SK-N-SH (cell line): ENCODE measurements at regions not wholly inside any gene's neighbourhood (a gene's known extent, or its start where the extent isn't known, plus 50 kb on each side); places are given as distances from the start of the nearest gene placed in this dataset.

ENCODE experiments used
- CTCF ChIA-PET: fragments of 300-600, 350-600 bp; formaldehyde crosslinking; extraction: SDS; loops from one replicate; lab custom pipeline; 2021; lab: Yijun Ruan, JAX
- POLR2A ChIA-PET: fragments of 350-600 bp; sonication (Branson Sonifier 250); formaldehyde crosslinking; extraction: SDS; loops from one replicate; lab custom pipeline; 2020; ENCODE audit warnings: antibody characterized with exemption, inconsistent platforms; lab: Yijun Ruan, JAX
- DNase-seq: peaks from one replicate; pipeline ENCODE4 v3.0.0; 2012
- H2AFZ ChIP-seq: fragments of 200-600 bp; sonication (generic); 2 replicates; pipeline ENCODE4 v1.8.1; 2016; ENCODE audit warnings: antibody characterized with exemption, mild to moderate bottlenecking, low read depth
- H3F3A ChIP-seq: fragments of 200-600 bp; sonication (generic); replicated peaks from 2 replicates; pipeline ENCODE3; 2016; ENCODE audit warnings: antibody characterized with exemption, mild to moderate bottlenecking; ENCODE audit not compliant: insufficient read depth
- H3K27ac ChIP-seq, 2 experiments: fragments of 200-500 bp in 1 of 2; fragments of 200-600 bp in 1 of 2; sonication (Bioruptor generic) in 1 of 2; sonication (generic), shearing (Covaris generic) in 1 of 2; 2 replicates each; pipeline versions ENCODE4 v1.5.1 to v1.6.1; 2014 to 2016; ENCODE audit warnings: low read depth in 2 of 2, inconsistent platforms in 1 of 2, low read length in 1 of 2, mild to moderate bottlenecking in 1 of 2, mixed read lengths in 1 of 2
- H3K27me3 ChIP-seq: fragments of 200-600 bp; sonication (generic), shearing (Covaris generic); 2 replicates; pipeline ENCODE4 v1.6.1; 2016; ENCODE audit warnings: mixed run types; ENCODE audit not compliant: insufficient read depth
- H3K36me3 ChIP-seq, 2 experiments: fragments of 200-500 bp in 1 of 2; fragments of 200-600 bp in 1 of 2; sonication (Bioruptor generic) in 1 of 2; sonication (generic) in 1 of 2; replicated peaks in 1 of 2; 2 replicates each; pipeline versions ENCODE3 to v1.5.1; 2014 to 2016; ENCODE audit warnings: low read length in 1 of 2, mild to moderate bottlenecking in 1 of 2; ENCODE audit not compliant: insufficient read depth in 2 of 2, control insufficient read depth in 1 of 2
- H3K4me1 ChIP-seq, 2 experiments: fragments of 200-500 bp in 1 of 2; fragments of 200-600 bp in 1 of 2; sonication (Bioruptor generic) in 1 of 2; sonication (generic), shearing (Covaris generic) in 1 of 2; 2 replicates each; pipeline versions ENCODE4 v1.5.1 to v1.6.1; 2014 to 2016; ENCODE audit warnings: low read depth in 1 of 2, low read length in 1 of 2, mixed run types in 1 of 2; ENCODE audit not compliant: insufficient read depth in 2 of 2, control insufficient read depth in 1 of 2
- H3K4me2 ChIP-seq: fragments of 200-600 bp; sonication (generic), shearing (Covaris generic); 2 replicates; pipeline ENCODE4 v1.6.1; 2017; ENCODE audit warnings: mixed run types
- H3K4me3 ChIP-seq, 2 experiments: fragments of 200-500 bp in 1 of 2; fragments of 200-600 bp in 1 of 2; sonication (Bioruptor generic) in 1 of 2; sonication (generic), shearing (Covaris generic) in 1 of 2; 2 replicates each; pipeline versions ENCODE4 v1.5.1 to v1.8.1; 2014 to 2016; ENCODE audit warnings: low read depth in 2 of 2, inconsistent platforms in 1 of 2, low read length in 1 of 2, mild to moderate bottlenecking in 1 of 2, mixed read lengths in 1 of 2, moderate library complexity in 1 of 2
- H3K79me2 ChIP-seq: fragments of 200-600 bp; sonication (generic); 2 replicates; pipeline ENCODE4 v1.8.1; 2017; ENCODE audit warnings: mild to moderate bottlenecking; ENCODE audit not compliant: insufficient read depth
- H3K9ac ChIP-seq: fragments of 200-600 bp; sonication (generic); 2 replicates; pipeline ENCODE4 v1.6.1; 2017; ENCODE audit warnings: mixed run types
- H3K9me2 ChIP-seq: fragments of 200-600 bp; sonication (generic); 2 replicates; pipeline ENCODE4 v1.6.1; 2017; ENCODE audit warnings: mixed run types
- H3K9me3 ChIP-seq: fragments of 200-600 bp; sonication (generic); 2 replicates; pipeline ENCODE4 v1.6.1; 2017; ENCODE audit warnings: mixed run types, mild to moderate bottlenecking, moderate library complexity
- H4K20me1 ChIP-seq: fragments of 200-600 bp; sonication (generic); 2 replicates; pipeline ENCODE4 v1.6.1; 2017; ENCODE audit warnings: mild to moderate bottlenecking, mixed run types; ENCODE audit not compliant: insufficient read depth
- ELF1 ChIP-seq: IDR thresholded peaks from 2 replicates; pipeline ENCODE4 v1.4.0; 2012
- EP300 ChIP-seq, 2 experiments: IDR thresholded peaks; 2 replicates each; pipeline versions ENCODE4 v1.4.0 to v1.6.1; 2012; ENCODE audit warnings: borderline replicate concordance in 1 of 2, low read depth in 1 of 2, low read length in 1 of 2
- EZH2phosphoT487 ChIP-seq: fragments of 200-600 bp; sonication (generic); IDR thresholded peaks from 2 replicates; pipeline ENCODE4 v1.6.1; 2017; ENCODE audit warnings: low read depth, mixed run types, mild to moderate bottlenecking, antibody characterized with exemption, moderate library complexity, borderline replicate concordance
- FOXJ3 ChIP-seq: sonication (generic); formaldehyde crosslinking; IDR thresholded peaks from 2 replicates; pipeline ENCODE4 v1.5.1; 2020; ENCODE audit warnings: mild to moderate bottlenecking, missing genetic modification reagents
- FOXM1 ChIP-seq: IDR thresholded peaks from 2 replicates; pipeline ENCODE4 v1.4.0; 2012; ENCODE audit warnings: low read depth, mild to moderate bottlenecking
- GABPA ChIP-seq: IDR thresholded peaks from 2 replicates; pipeline ENCODE4 v1.4.0; 2012; ENCODE audit warnings: low read depth, mild to moderate bottlenecking
- JUND ChIP-seq: IDR thresholded peaks from 2 replicates; pipeline ENCODE4 v1.4.0; 2012
- MAX ChIP-seq: IDR thresholded peaks from 2 replicates; pipeline ENCODE4 v1.4.0; 2012; ENCODE audit warnings: low read depth
- MXI1 ChIP-seq: IDR thresholded peaks from 2 replicates; pipeline ENCODE4 v1.6.1; 2012; ENCODE audit warnings: mild to moderate bottlenecking, low read depth, low read length, improper control_type of control experiment
- RAD21 ChIP-seq: IDR thresholded peaks from 2 replicates; pipeline ENCODE4 v1.6.1; 2012; ENCODE audit warnings: mild to moderate bottlenecking, low read length
- SIN3A ChIP-seq: IDR thresholded peaks from 2 replicates; pipeline ENCODE4 v1.6.1; 2012; ENCODE audit warnings: low read depth, mild to moderate bottlenecking, low read length, moderate library complexity, borderline replicate concordance
- TAF1 ChIP-seq: IDR thresholded peaks from 2 replicates; pipeline ENCODE4 v1.6.1; 2012; ENCODE audit warnings: low read depth, mild to moderate bottlenecking, low read length, moderate library complexity, borderline replicate concordance
- TEAD4 ChIP-seq: IDR thresholded peaks from 2 replicates; pipeline ENCODE4 v1.4.0; 2012; ENCODE audit warnings: mild to moderate bottlenecking, borderline replicate concordance; ENCODE audit not compliant: insufficient read depth
- YY1 ChIP-seq: IDR thresholded peaks from 2 replicates; pipeline ENCODE4 v1.4.0; 2012; ENCODE audit warnings: low read depth, mild to moderate bottlenecking
- ZBTB33 ChIP-seq: IDR thresholded peaks from 2 replicates; pipeline ENCODE4 v1.4.0; 2012; ENCODE audit warnings: low read depth, borderline replicate concordance
- WGBS: methylation state at CpG from one replicate; pipeline ENCODE4 v1.1.6; 2017; ENCODE audit warnings: low lambda C conversion rate; 5-methylcytosine and 5-hydroxymethylcytosine counted together
- TF ChIP-seq, protein P1 (sequence below): IDR thresholded peaks from 2 replicates; pipeline ENCODE4 v1.4.0; 2012; ENCODE audit warnings: low read depth, borderline replicate concordance
- TF ChIP-seq, protein P2 (sequence below): fragments of 150-350 bp; IDR thresholded peaks from 2 replicates; pipeline ENCODE4 v1.6.1; 2016; ENCODE audit warnings: mild to moderate bottlenecking, low read depth, low read length
- TF ChIP-seq, protein P3 (sequence below): IDR thresholded peaks from 2 replicates; pipeline ENCODE4 v1.6.1; 2012; ENCODE audit warnings: mild to moderate bottlenecking, low read depth, low read length, moderate library complexity

GRCh38 chr4:181147416-181147951, 1095.7 kb upstream of the TENM3 start:
- Histone ChIP-seq H2AFZ (no peak overlapping the region), H3K4me1 (peaks cover 0 to 12% of the 10 kb centered on the region in 2 experiments; a peak in 2 of 4 replicates), H3F3A (no peaks in the 10 kb centered on the region), H3K27me3 (no peaks in the 10 kb centered on the region), H3K9me3 (no peaks in the 10 kb centered on the region), H3K4me2 (no peak overlapping the region), H4K20me1 (no peaks in the 10 kb centered on the region), H3K36me3 (no peaks in the 10 kb centered on the region), H3K79me2 (no peaks in the 10 kb centered on the region), H3K27ac (no peak overlapping the region), H3K9ac (no peak overlapping the region), H3K4me3 (no peak overlapping the region), H3K9me2 (no peaks in the 10 kb centered on the region)
- CTCF ChIA-PET: interaction anchor here (1.4 to 6.3 kb wide), 3 partner anchors 319 to 382 kb away, joined by 4 to 96 read pairs (median 10); no protein-coding TSS in a partner anchor
- WGBS: 69% methylated on average over 12 of the region's 13 CpGs
- TF ChIP-seq MXI1: no peak
- no peak for TF ChIP-seq EP300 (IDR thresholded peaks at IDR 0.05; ENCODE audit: borderline replicate concordance in 1 of 2, low read depth in 1 of 2, low read length in 1 of 2)
- no peak for TF ChIP-seq TEAD4
- TF ChIP-seq, protein P1, sequence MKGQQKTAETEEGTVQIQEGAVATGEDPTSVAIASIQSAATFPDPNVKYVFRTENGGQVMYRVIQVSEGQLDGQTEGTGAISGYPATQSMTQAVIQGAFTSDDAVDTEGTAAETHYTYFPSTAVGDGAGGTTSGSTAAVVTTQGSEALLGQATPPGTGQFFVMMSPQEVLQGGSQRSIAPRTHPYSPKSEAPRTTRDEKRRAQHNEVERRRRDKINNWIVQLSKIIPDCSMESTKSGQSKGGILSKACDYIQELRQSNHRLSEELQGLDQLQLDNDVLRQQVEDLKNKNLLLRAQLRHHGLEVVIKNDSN: no peak
- no peak for TF ChIP-seq ELF1
- no peak for TF ChIP-seq RAD21
- no peak for TF ChIP-seq MAX
- TF ChIP-seq YY1: no peak
- TF ChIP-seq, protein P2, sequence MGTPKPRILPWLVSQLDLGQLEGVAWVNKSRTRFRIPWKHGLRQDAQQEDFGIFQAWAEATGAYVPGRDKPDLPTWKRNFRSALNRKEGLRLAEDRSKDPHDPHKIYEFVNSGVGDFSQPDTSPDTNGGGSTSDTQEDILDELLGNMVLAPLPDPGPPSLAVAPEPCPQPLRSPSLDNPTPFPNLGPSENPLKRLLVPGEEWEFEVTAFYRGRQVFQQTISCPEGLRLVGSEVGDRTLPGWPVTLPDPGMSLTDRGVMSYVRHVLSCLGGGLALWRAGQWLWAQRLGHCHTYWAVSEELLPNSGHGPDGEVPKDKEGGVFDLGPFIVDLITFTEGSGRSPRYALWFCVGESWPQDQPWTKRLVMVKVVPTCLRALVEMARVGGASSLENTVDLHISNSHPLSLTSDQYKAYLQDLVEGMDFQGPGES: no peak
- no peak for TF ChIP-seq FOXM1
- TF ChIP-seq SIN3A: no peak
- TF ChIP-seq, protein P3, sequence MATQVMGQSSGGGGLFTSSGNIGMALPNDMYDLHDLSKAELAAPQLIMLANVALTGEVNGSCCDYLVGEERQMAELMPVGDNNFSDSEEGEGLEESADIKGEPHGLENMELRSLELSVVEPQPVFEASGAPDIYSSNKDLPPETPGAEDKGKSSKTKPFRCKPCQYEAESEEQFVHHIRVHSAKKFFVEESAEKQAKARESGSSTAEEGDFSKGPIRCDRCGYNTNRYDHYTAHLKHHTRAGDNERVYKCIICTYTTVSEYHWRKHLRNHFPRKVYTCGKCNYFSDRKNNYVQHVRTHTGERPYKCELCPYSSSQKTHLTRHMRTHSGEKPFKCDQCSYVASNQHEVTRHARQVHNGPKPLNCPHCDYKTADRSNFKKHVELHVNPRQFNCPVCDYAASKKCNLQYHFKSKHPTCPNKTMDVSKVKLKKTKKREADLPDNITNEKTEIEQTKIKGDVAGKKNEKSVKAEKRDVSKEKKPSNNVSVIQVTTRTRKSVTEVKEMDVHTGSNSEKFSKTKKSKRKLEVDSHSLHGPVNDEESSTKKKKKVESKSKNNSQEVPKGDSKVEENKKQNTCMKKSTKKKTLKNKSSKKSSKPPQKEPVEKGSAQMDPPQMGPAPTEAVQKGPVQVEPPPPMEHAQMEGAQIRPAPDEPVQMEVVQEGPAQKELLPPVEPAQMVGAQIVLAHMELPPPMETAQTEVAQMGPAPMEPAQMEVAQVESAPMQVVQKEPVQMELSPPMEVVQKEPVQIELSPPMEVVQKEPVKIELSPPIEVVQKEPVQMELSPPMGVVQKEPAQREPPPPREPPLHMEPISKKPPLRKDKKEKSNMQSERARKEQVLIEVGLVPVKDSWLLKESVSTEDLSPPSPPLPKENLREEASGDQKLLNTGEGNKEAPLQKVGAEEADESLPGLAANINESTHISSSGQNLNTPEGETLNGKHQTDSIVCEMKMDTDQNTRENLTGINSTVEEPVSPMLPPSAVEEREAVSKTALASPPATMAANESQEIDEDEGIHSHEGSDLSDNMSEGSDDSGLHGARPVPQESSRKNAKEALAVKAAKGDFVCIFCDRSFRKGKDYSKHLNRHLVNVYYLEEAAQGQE: no peak
- TF ChIP-seq TAF1: no peak
- no peak for TF ChIP-seq FOXJ3
- no peak for TF ChIP-seq GABPA
- no peak for TF ChIP-seq ZBTB33
- no peak for TF ChIP-seq EZH2phosphoT487
- TF ChIP-seq JUND: no peak
- POLR2A ChIA-PET: no interaction called here
- DNase-seq: no peak
